Upper lobe of right lung (tissue), 1 donor: ENCODE measurements at regions not wholly inside any gene's neighbourhood (a gene's known extent, or its start where the extent isn't known, plus 50 kb on each side); places are given as distances from the start of the nearest gene placed in this dataset.

Experiments used
- ATAC-seq: fragments of 200-7000 bp; cut with Tn5 transposase; one replicate; pipeline ENCODE4 v1.9.1; 2020; ENCODE audit warnings: mild to moderate bottlenecking, moderate library complexity
- DNase-seq: peaks from one replicate; pipeline ENCODE4 v3.0.0-alpha.2; 2020
- H3K27ac ChIP-seq: fragments of 200-600 bp; one replicate; pipeline ENCODE4 v1.8.0; 2022
- H3K27me3 ChIP-seq: fragments of 200-600 bp; one replicate; pipeline ENCODE4 v1.8.0; 2022; ENCODE audit warnings: mild to moderate bottlenecking
- H3K36me3 ChIP-seq: fragments of 200-600 bp; one replicate; pipeline ENCODE4 v1.8.0; 2022
- H3K4me1 ChIP-seq: fragments of 200-600 bp; one replicate; pipeline ENCODE4 v1.8.0; 2022
- H3K4me3 ChIP-seq: fragments of 200-600 bp; one replicate; pipeline ENCODE4 v1.8.0; 2022; ENCODE audit warnings: mild to moderate bottlenecking
- H3K9me3 ChIP-seq: fragments of 200-600 bp; one replicate; pipeline ENCODE4 v1.8.0; 2022
- CTCF ChIP-seq: fragments of 200-600 bp; IDR thresholded peaks from one replicate; pipeline ENCODE4 v1.8.0; 2022; ENCODE audit warnings: antibody characterized with exemption
- intact Hi-C: fragments of 100-400 bp; cut with DNase I; formaldehyde crosslinking; loops from one replicate; pipeline ENCODE4 v1.11.0; 2022
- donor health status: DM: no; HTN: yes; CAD: no; lungs with severe emphysema.

DNA sequence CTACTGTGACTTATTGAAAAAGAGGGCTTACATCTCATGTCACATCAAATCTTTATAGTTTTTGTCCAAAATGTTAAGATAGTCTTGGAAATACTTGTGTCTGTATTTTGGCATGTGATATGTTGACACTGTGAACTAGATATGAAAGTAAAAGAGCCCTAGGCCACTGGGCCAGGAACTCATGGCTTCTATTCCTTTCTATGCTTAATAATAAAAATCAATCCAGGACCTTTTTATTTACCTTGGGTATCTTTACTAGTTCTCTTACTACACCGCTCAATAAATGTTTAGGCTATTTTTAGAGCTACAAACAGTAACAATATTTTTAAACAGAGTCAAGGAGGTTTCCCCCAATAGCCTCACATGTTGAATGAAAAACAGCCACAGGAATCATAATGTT, 348.6 kb upstream of the SLC24A2 start:
- H3K4me1 ChIP-seq = no peaks in the 10 kb centered on the region
- H3K27me3 ChIP-seq = no peaks in the 10 kb centered on the region
- DNase-seq = no peak
- no peak overlapping the region for H3K27ac ChIP-seq
- H3K4me3 ChIP-seq = no peak overlapping the region
- no peaks in the 10 kb centered on the region for H3K9me3 ChIP-seq
- TF ChIP-seq CTCF = no peak
- H3K36me3 ChIP-seq = no peaks in the 10 kb centered on the region
- ATAC-seq = no peak
- intact Hi-C loops = no loop called here

DNA sequence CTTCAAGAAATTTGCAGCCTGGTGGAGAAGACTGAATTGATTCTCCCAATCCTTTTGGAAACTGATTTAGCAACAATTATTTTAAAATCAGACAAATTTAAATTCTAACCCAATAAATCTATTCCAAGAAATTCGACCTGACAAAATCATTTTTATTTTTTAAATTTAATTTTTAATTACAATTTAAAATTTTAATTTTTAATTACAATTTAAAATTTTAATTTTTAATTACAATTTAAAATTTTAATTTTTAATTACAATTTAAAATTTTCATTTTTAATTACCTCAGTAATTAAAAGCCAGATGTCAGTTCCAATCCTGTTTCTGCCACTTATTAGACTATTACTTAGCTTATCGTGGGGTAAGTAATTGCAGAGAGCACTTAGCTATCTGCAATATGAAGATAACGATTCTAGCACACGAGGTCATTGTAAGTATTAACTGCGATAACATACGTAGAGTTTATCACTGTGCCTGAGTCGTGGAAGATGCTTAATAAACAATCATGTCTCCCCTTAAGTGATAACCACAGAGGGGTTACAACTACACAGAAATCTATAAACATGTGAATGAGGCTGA, 346.4 kb upstream of the SLC24A2 start:
- no peaks in the 10 kb centered on the region for H3K27me3 ChIP-seq
- no peaks in the 10 kb centered on the region for H3K9me3 ChIP-seq
- ATAC-seq (no peak), DNase-seq (no peak)
- no peaks in the 10 kb centered on the region for H3K36me3 ChIP-seq
- H3K27ac ChIP-seq = no peak overlapping the region
- intact Hi-C loops = no loop called here
- TF ChIP-seq CTCF = no peak
- no peaks in the 10 kb centered on the region for H3K4me1 ChIP-seq
- no peak overlapping the region for H3K4me3 ChIP-seq

DNA sequence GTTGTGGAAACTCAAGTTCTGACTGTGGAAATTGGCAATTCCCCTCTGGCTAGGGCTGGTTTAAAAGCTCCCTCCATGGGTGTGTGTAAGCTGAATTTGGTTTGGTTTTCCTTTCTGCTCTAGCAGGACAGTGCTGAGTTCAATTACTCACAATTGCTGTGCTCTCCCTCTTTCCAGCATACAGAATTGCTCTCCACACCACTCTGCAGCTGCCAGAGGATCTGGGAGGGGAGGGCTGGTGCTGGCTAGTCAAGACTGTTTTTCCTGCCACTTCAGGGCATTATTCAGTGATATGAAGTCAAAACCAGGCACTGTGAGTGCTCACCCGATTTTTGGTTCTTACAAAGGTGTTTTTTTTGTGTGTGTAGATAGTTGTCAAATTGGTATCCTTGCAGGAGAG, 336.9 kb upstream of the SLC24A2 start:
- intact Hi-C loops = no loop called here
- no peak for TF ChIP-seq CTCF

GRCh38 chr9:20119566-20119965, 330.7 kb upstream of the SLC24A2 start:
- no peak for ATAC-seq

More for the DNA sequence above, 336.9 kb upstream of the SLC24A2 start:
- Histone ChIP-seq H3K4me1 (no peaks in the 10 kb centered on the region), H3K4me3 (no peak overlapping the region), H3K9me3 (no peaks in the 10 kb centered on the region), H3K27ac (no peak overlapping the region), H3K27me3 (no peaks in the 10 kb centered on the region), H3K36me3 (no peaks in the 10 kb centered on the region)
- no peak for DNase-seq
- no peak for ATAC-seq

GRCh38 chr9:20117986-20118385, 329.1 kb upstream of the SLC24A2 start:
- intact Hi-C loops = no loop called here
- H3K9me3 ChIP-seq = no peaks in the 10 kb centered on the region
- ATAC-seq = no peak
- H3K4me1 ChIP-seq = no peaks in the 10 kb centered on the region
- TF ChIP-seq CTCF = no peak
- no peak for DNase-seq
- no peak overlapping the region for H3K4me3 ChIP-seq
- no peak overlapping the region for H3K27ac ChIP-seq
- H3K36me3 ChIP-seq = no peaks in the 10 kb centered on the region
- no peaks in the 10 kb centered on the region for H3K27me3 ChIP-seq

More at GRCh38 chr9:20119566-20119965, 330.7 kb upstream of the SLC24A2 start:
- Histone ChIP-seq H3K4me1 (no peaks in the 10 kb centered on the region), H3K27ac (no peak overlapping the region), H3K36me3 (no peaks in the 10 kb centered on the region), H3K4me3 (no peak overlapping the region), H3K27me3 (no peaks in the 10 kb centered on the region), H3K9me3 (no peaks in the 10 kb centered on the region)
- no peak for TF ChIP-seq CTCF
- no peak for DNase-seq
- intact Hi-C loops = no loop called here

DNA sequence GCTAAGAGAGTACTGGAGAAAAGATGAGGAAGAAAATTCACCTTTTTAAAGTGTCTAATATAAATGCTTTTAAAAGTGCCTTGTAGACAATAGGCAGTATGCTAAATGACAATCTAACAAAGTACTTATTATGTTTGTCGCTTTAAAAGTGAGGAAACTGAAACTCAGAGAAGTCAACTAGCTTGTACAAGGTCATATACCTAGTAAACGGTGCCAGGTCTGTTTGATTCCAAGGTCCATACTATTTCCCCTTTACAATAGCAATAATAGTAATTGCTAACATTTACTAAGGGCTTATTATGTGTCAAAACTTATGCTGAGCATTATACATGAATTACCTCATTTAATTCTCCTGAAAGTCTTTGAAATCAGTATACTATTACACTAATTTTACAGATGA, 328.6 kb upstream of the SLC24A2 start:
- ATAC-seq = no peak
- intact Hi-C loops = no loop called here
- Histone ChIP-seq H3K36me3 (no peaks in the 10 kb centered on the region), H3K27ac (no peak overlapping the region), H3K9me3 (no peaks in the 10 kb centered on the region), H3K4me1 (no peaks in the 10 kb centered on the region), H3K4me3 (no peak overlapping the region), H3K27me3 (no peaks in the 10 kb centered on the region)
- DNase-seq = no peak
- TF ChIP-seq CTCF = no peak
